ENCODE measurements at regions not wholly inside any gene's neighbourhood (a gene's known extent, or its start where the extent isn't known, plus 50 kb on each side); places are given as distances from the start of the nearest gene placed in this dataset.
"Not testable (repeated sequence)": the region's sequence is repeated elsewhere in the genome, so short reads cannot be mapped to it uniquely, and the experiment has no call there.

GRCh38 chr16:66196770-66197169 is 169.7 kb upstream of the CDH5 start:
- ChIA-PET CTCF (no interaction called here), POLR2A (no interaction called here)
- Mint-ChIP-seq H3K4me1 (no peaks in the 10 kb centered on the region), H3K27me3 (peaks cover 3% of the 10 kb centered on the region), H3K4me3 (no peak overlapping the region), H3K36me3 (ENCODE audit: low read depth) (no peaks in the 10 kb centered on the region), H3K9me3 (no peaks in the 10 kb centered on the region), H3K27ac (no peak overlapping the region)
- no peak for DNase-seq

GRCh38 chr16:66194866-66195265 is 171.6 kb upstream of the CDH5 start:
- CTCF ChIA-PET = no interaction called here
- no peaks in the 10 kb centered on the region for H3K36me3 Mint-ChIP-seq (ENCODE audit: low read depth)

DNA sequence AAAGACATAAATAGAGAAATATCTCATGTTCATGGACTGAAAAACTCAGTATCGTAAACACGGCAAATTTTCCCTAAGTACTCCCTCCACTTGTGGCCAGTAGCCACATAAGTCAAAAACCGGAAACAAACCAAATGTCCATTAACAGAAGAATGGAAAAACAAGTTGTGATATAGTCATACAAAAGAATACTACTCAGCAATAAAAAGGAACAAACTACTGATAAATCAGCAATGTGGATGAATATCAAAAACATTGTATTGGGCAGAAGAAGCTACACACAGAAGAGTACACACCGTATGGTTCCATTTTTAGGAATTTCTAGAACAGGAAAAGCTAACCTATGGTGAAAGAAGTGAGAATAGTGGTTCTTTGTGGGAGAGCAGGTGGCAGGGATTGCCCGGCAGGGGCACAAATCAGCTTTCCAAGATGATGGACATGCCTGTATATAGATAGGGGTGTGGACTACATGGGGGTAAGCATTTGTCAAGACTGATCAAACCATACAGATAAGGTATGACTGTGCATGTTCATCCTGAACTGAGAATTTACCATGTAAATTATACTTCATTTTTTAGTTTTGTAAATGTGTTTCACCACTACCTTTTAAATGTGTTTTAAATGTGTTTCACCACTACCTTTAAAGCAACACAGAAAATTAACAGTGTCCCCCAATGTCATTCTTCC is 172.8 kb upstream of the CDH5 start:
- Mint-ChIP-seq H3K27me3 (peaks cover 7% of the 10 kb centered on the region), H3K4me3 (no peak overlapping the region), H3K27ac (no peak overlapping the region), H3K36me3 (ENCODE audit: low read depth) (no peaks in the 10 kb centered on the region), H3K4me1 (no peaks in the 10 kb centered on the region), H3K9me3 (no peaks in the 10 kb centered on the region)
- CTCF ChIA-PET = no interaction called here
- DNase-seq = no peak
- POLR2A ChIA-PET = no interaction called here

More at GRCh38 chr16:66194866-66195265, 171.6 kb upstream of the CDH5 start:
- POLR2A ChIA-PET = no interaction called here
- H3K9me3 Mint-ChIP-seq = no peaks in the 10 kb centered on the region
- peaks cover 7% of the 10 kb centered on the region for H3K27me3 Mint-ChIP-seq
- no peaks in the 10 kb centered on the region for H3K4me1 Mint-ChIP-seq
- no peak overlapping the region for H3K27ac Mint-ChIP-seq
- no peak for DNase-seq
- no peak overlapping the region for H3K4me3 Mint-ChIP-seq

DNA sequence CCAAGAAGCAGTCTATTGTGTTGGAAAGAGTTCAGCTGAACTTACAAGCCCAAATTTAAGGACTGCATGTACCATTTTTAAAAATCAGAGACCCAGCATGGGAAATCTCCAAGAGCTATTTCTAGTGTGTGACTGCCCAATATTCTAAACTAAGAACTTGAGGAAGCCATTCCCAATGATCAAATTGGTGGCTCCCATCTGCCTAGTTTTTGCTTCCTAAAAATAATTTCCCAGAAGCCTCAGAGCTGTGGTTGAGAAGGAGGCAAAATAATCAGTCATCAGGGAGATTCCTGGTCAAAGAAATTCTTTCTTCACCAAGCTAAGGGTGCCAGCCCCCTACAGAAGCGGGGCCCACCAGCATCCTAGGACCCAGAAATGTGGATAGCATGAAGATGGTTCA is 176.1 kb upstream of the CDH5 start:
- DNase-seq = no peak
- Mint-ChIP-seq H3K4me1 (no peaks in the 10 kb centered on the region), H3K9me3 (no peaks in the 10 kb centered on the region), H3K36me3 (ENCODE audit: low read depth) (no peaks in the 10 kb centered on the region), H3K27me3 (peaks cover 7% of the 10 kb centered on the region), H3K4me3 (no peak overlapping the region), H3K27ac (no peak overlapping the region)
- ChIA-PET CTCF (no interaction called here), POLR2A (no interaction called here)

DNA sequence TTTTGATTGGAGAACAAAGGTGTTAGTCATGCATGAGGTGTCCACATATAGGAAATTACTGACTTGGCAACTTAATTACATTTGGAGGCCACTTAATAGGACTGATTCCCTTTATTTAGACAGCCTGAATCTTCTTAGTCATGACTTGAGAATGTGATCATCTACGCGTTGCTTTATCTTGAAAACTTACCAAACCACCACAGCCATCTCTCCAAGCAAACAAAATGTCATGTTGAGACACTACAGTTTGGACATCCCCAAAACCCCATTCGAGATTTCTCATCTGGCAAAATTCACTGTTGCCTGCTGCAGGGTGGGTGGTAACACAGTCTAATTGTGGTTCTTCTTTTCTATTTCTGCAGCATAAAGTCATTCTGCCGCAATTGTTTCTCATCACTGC is 176.5 kb upstream of the CDH5 start:
- Mint-ChIP-seq H3K36me3 (ENCODE audit: low read depth) (no peaks in the 10 kb centered on the region), H3K4me3 (no peak overlapping the region), H3K9me3 (no peaks in the 10 kb centered on the region), H3K27ac (no peak overlapping the region), H3K4me1 (no peaks in the 10 kb centered on the region), H3K27me3 (peaks cover 7% of the 10 kb centered on the region)
- POLR2A ChIA-PET = no interaction called here
- no peak for DNase-seq
- CTCF ChIA-PET = no interaction called here

GRCh38 chr16:66188917-66189725 is 177.4 kb upstream of the CDH5 start:
- H3K36me3 Mint-ChIP-seq (ENCODE audit: low read depth) = no peaks in the 10 kb centered on the region
- CTCF ChIA-PET = no interaction called here
- no peaks in the 10 kb centered on the region for H3K9me3 Mint-ChIP-seq
- H3K4me3 Mint-ChIP-seq = no peak overlapping the region
- H3K27ac Mint-ChIP-seq = no peak overlapping the region
- DNase-seq = no peak
- no peaks in the 10 kb centered on the region for H3K4me1 Mint-ChIP-seq
- POLR2A ChIA-PET = no interaction called here
- peaks cover 10% of the 10 kb centered on the region for H3K27me3 Mint-ChIP-seq

DNA sequence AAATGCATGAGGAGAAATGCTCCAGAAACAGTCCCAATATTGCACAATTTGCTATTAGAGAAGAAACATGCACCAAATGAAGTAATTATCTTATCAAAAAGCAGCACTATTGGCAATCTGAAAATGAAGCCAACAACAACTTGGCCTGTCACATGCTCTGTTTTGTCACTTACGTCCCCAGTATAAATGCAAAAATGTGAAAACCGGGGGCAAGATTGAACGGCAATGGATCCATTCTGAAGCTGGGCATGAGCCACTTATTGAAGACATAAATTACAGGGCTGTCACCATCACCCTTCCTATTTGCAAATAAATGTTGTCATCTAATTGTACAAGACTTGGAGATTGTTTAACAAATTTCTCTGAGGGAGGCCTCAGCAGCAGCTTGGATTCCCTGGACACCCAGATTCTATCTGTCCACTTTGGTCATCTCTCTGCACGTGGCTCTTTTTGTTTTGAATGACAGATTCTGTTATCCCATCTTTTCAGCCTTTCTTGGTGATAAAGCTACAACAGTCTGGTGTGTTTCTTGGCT is 180.2 kb upstream of the CDH5 start:
- no peaks in the 10 kb centered on the region for H3K4me1 Mint-ChIP-seq
- H3K9me3 Mint-ChIP-seq = no peaks in the 10 kb centered on the region
- ChIA-PET POLR2A (no interaction called here), CTCF (no interaction called here)
- no peak overlapping the region for H3K4me3 Mint-ChIP-seq
- no peaks in the 10 kb centered on the region for H3K36me3 Mint-ChIP-seq (ENCODE audit: low read depth)
- DNase-seq = no peak
- no peak overlapping the region for H3K27ac Mint-ChIP-seq
- peaks cover 7% of the 10 kb centered on the region for H3K27me3 Mint-ChIP-seq

GRCh38 chr16:66182592-66182991 is 183.9 kb upstream of the CDH5 start:
- Mint-ChIP-seq H3K36me3 (ENCODE audit: low read depth) (no peaks in the 10 kb centered on the region), H3K9me3 (peaks cover 3% of the 10 kb centered on the region), H3K4me3 (no peak overlapping the region), H3K4me1 (no peaks in the 10 kb centered on the region), H3K27me3 (peaks cover 4% of the 10 kb centered on the region), H3K27ac (no peak overlapping the region)
- no peak for DNase-seq
- ChIA-PET POLR2A (no interaction called here), CTCF (no interaction called here)

DNA sequence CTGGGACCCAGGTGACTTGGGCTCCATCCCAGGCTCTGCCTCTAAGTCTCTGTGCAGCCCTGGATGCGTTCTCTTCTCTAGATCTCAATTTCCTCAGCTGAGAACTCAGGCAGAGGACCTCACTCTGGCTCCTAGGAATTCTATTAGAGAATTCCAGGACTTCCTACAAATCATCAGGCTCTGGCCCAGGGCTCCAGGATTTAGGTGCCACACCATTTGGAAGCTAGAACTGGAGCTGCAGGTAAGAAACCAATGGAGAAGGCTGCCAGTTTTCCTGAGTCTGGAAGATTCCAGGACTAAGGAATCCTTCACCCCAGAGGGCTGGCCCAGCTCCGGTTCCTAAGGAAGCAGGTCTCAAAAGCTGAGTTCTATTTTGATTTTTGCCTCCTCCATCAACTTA is 189.8 kb upstream of the CDH5 start:
- ChIA-PET POLR2A (no interaction called here), CTCF (no interaction called here)
- no peaks in the 10 kb centered on the region for H3K4me1 Mint-ChIP-seq
- no peak for DNase-seq
- peaks cover 2% of the 10 kb centered on the region for H3K27me3 Mint-ChIP-seq
- H3K9me3 Mint-ChIP-seq = peaks cover 3% of the 10 kb centered on the region
- no peak overlapping the region for H3K4me3 Mint-ChIP-seq
- no peak overlapping the region for H3K27ac Mint-ChIP-seq
- H3K36me3 Mint-ChIP-seq (ENCODE audit: low read depth) = no peaks in the 10 kb centered on the region

- no peak overlapping the region for H3K4me3 Mint-ChIP-seq
- H3K27me3 Mint-ChIP-seq = peaks cover 2% of the 10 kb centered on the region
- peaks cover 3% of the 10 kb centered on the region for H3K9me3 Mint-ChIP-seq
- ChIA-PET POLR2A (no interaction called here), CTCF (no interaction called here)
- no peak for DNase-seq
- no peaks in the 10 kb centered on the region for H3K36me3 Mint-ChIP-seq (ENCODE audit: low read depth)
- no peak overlapping the region for H3K27ac Mint-ChIP-seq
- H3K4me1 Mint-ChIP-seq = no peaks in the 10 kb centered on the region
Measured at GRCh38 chr16:66176111-66176510, 190.4 kb upstream of the CDH5 start.

- Mint-ChIP-seq H3K4me3 (no peak overlapping the region), H3K9me3 (peaks cover 3% of the 10 kb centered on the region), H3K4me1 (no peaks in the 10 kb centered on the region), H3K36me3 (ENCODE audit: low read depth) (no peaks in the 10 kb centered on the region), H3K27me3 (peaks cover 2% of the 10 kb centered on the region), H3K27ac (no peak overlapping the region)
- CTCF ChIA-PET = no interaction called here
- DNase-seq = no peak
- POLR2A ChIA-PET = no interaction called here
Measured at GRCh38 chr16:66175636-66176035, 190.9 kb upstream of the CDH5 start.

DNA sequence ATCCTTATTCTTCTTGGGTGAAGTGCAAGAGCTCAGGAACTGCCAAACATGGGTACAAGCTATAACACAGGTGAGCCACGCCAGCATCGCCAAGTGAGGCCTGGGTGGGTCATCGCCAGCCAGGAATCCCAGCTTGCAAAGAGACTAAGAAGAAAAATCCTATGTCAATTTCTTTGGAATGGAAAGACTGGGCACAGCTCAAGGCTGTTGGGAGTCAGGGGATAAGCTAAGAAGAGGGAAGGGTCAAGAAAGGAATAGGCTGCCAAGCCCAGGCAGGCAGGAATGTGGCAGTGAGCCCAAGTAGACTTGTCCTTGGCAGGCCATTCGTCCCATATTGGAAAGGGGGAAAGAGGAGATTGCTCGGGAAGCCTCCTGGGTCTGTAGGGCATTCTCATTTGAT is 191.4 kb upstream of the CDH5 start:
- H3K4me3 Mint-ChIP-seq = no peak overlapping the region
- ChIA-PET POLR2A (no interaction called here), CTCF (no interaction called here)
- peaks cover under 1% of the 10 kb centered on the region for H3K9me3 Mint-ChIP-seq
- no peak for DNase-seq
- peaks cover 2% of the 10 kb centered on the region for H3K27me3 Mint-ChIP-seq
- no peak overlapping the region for H3K27ac Mint-ChIP-seq
- no peaks in the 10 kb centered on the region for H3K4me1 Mint-ChIP-seq
- no peaks in the 10 kb centered on the region for H3K36me3 Mint-ChIP-seq (ENCODE audit: low read depth)

GRCh38 chr16:66173796-66174195 is 192.7 kb upstream of the CDH5 start:
- H3K4me1 Mint-ChIP-seq; H3K27me3 Mint-ChIP-seq; H3K27ac Mint-ChIP-seq; H3K4me3 Mint-ChIP-seq; CTCF ChIA-PET; H3K36me3 Mint-ChIP-seq (ENCODE audit: low read depth); H3K9me3 Mint-ChIP-seq; POLR2A ChIA-PET; DNase-seq: not testable (repeated sequence)

- H3K27ac Mint-ChIP-seq; DNase-seq; H3K27me3 Mint-ChIP-seq; H3K4me3 Mint-ChIP-seq; POLR2A ChIA-PET; CTCF ChIA-PET; H3K9me3 Mint-ChIP-seq; H3K36me3 Mint-ChIP-seq (ENCODE audit: low read depth); H3K4me1 Mint-ChIP-seq: not testable (repeated sequence)
Measured at GRCh38 chr16:66173181-66173580, 193.3 kb upstream of the CDH5 start.

All from activated CD4-positive, alpha-beta memory T cell treated with anti-CD3 and anti-CD28 coated beads, Interleukin-2, amount 10 ng/mL, durations not matched to agents 7 days and 5 days (primary cell).